ENCODE measurements at regions not wholly inside any gene's neighbourhood (a gene's known extent, or its start where the extent isn't known, plus 50 kb on each side); places are given as distances from the start of the nearest gene placed in this dataset.

- CTCF ChIA-PET (ENCODE audit: partially characterized antibody), result interaction anchor here (1.7 kb wide), 1 partner anchor 129 kb away, joined by 7 read pairs; no protein-coding TSS in a partner anchor
- 96% methylated on average over 4 of the region's 4 CpGs; no CpG with 5 or more reads in 1 of the 2 experiments for WGBS, 2 experiments (ENCODE audit: extremely low coverage in 1 of 2, insufficient coverage in 1 of 2, insufficient read length in 1 of 2, insufficient replicate concordance in 2 of 2, low coverage in 1 of 2, low lambda C conversion rate in 2 of 2, missing lambda C conversion rate in 1 of 2)
- no peak for TF ChIP-seq CHD7 (IDR thresholded peaks at IDR 0.05; ENCODE audit: insufficient replicate concordance, low read length)
Measured at GRCh38 chr4:153890761-153891160, 101.9 kb upstream of the SFRP2 start.

More at GRCh38 chr4:153890761-153891160, 101.9 kb upstream of the SFRP2 start:
- Histone ChIP-seq H3K56ac (replicated peaks; ENCODE audit: insufficient read length, low read depth, low read length) (no peak overlapping the region), H3K18ac (ENCODE audit: extremely low read depth, low read length) (no peak overlapping the region), H2AK5ac (ENCODE audit: low read depth, low read length) (no peak overlapping the region), H2BK120ac (replicated peaks; ENCODE audit: low read depth, low read length) (no peak overlapping the region), H4K91ac (replicated peaks; ENCODE audit: insufficient read length, low read length) (no peak overlapping the region), H4K8ac (ENCODE audit: extremely low read depth, insufficient read depth, low read length) (no peak overlapping the region), H2BK15ac (ENCODE audit: low read length) (no peak overlapping the region), H3K23me2 (ENCODE audit: low read depth, low read length) (no peaks in the 10 kb centered on the region), H3K4me3 (ENCODE audit: extremely low read depth in 1 of 4, insufficient read depth in 2 of 4, low read depth in 3 of 4, low read length in 4 of 4) (no peak overlapping the region), H2BK5ac (ENCODE audit: low read depth, low read length) (no peak overlapping the region), H4K5ac (ENCODE audit: insufficient read length, low read depth, low read length) (no peak overlapping the region), H4K20me1 (replicated peaks in 1 of 2; ENCODE audit: control insufficient read depth in 1 of 2, insufficient read depth in 2 of 2, low read length in 2 of 2) (no peaks in the 10 kb centered on the region), H3K36me3 (ENCODE audit: control insufficient read depth in 2 of 4, insufficient read depth in 4 of 4, low read length in 3 of 4) (no peaks in the 10 kb centered on the region), H2BK12ac (ENCODE audit: low read depth, low read length) (no peak overlapping the region), H3K14ac (ENCODE audit: insufficient read length) (no peak overlapping the region), H3K79me1 (ENCODE audit: low read depth, low read length) (no peaks in the 10 kb centered on the region), H3K23ac (ENCODE audit: insufficient read length) (no peak overlapping the region), H2AFZ (ENCODE audit: low read length) (no peak overlapping the region), H3K27ac (ENCODE audit: low read depth, low read length) (no peak overlapping the region), H3K9ac (replicated peaks in 1 of 4; ENCODE audit: extremely low read depth in 1 of 4, low read depth in 3 of 4, low read length in 3 of 4) (no peak overlapping the region), H3K27me3 (replicated peaks in 1 of 4; ENCODE audit: control insufficient read depth in 3 of 4, extremely low read depth in 1 of 4, insufficient read depth in 3 of 4, low read length in 3 of 4) (no peaks in the 10 kb centered on the region), H3K4ac (replicated peaks; ENCODE audit: insufficient read length, low read depth, low read length) (no peak overlapping the region), H3K4me2 (ENCODE audit: insufficient read depth in 1 of 2, low read depth in 2 of 2, low read length in 2 of 2) (no peak overlapping the region), H3K9me3 (ENCODE audit: insufficient read depth in 2 of 2, low read depth in 1 of 2, low read length in 1 of 2) (no peaks in the 10 kb centered on the region; a peak in 1 of 4 replicates), H3K4me1 (replicated peaks in 1 of 4; ENCODE audit: control insufficient read depth in 3 of 4, insufficient read depth in 4 of 4, low read length in 3 of 4) (no peaks in the 10 kb centered on the region), H2BK20ac (ENCODE audit: low read length) (no peak overlapping the region), H3K79me2 (ENCODE audit: control insufficient read depth in 1 of 2, insufficient read depth in 2 of 2, low read length in 2 of 2) (no peaks in the 10 kb centered on the region)
- POLR2A ChIA-PET (ENCODE audit: partially characterized antibody), result no interaction called here
- DNase-seq (ENCODE audit: low read depth in 1 of 2, low spot score in 2 of 2) (no peak), FAIRE-seq (no peak)

Measured in H1 (cell line).